ENCODE measurements at regions not wholly inside any gene's neighbourhood (a gene's known extent, or its start where the extent isn't known, plus 50 kb on each side); places are given as distances from the start of the nearest gene placed in this dataset.
"Not testable (repeated sequence)": the region's sequence is repeated elsewhere in the genome, so short reads cannot be mapped to it uniquely, and the experiment has no call there.

DNA sequence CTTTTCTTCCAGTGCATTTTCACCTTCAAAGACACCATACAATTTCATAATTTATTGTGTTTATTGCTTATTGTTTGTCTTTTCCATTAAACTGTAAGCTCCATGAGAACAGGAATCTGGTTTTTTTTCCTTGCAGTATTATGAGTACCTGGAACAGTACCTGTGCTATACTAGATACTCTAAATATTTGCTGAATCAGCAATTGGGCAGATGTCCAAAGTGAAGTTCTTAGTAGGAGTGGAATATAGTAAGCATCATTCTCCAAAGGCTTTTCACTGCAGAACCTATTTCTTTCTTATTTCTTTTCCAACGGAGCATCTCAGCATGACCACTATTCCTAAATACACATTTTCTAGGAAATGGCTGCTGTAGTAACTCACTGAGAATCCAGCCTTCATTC lies 269.0 kb upstream of the CCL2 start:
- DNase-seq: no peak

GRCh38 chr17:33986566-33986965 lies 268.5 kb upstream of the CCL2 start:
- no peak for DNase-seq

- DNase-seq: no peak
Measured at GRCh38 chr17:33987162-33987561, 267.9 kb upstream of the CCL2 start.

GRCh38 chr17:33989361-33990148 lies 265.5 kb upstream of the CCL2 start:
- no peak for DNase-seq

GRCh38 chr17:33990943-33991706 lies 264.0 kb upstream of the CCL2 start:
- DNase-seq: no peak

- DNase-seq: no peak
Measured at GRCh38 chr17:33992113-33992512, 263.0 kb upstream of the CCL2 start.

DNA sequence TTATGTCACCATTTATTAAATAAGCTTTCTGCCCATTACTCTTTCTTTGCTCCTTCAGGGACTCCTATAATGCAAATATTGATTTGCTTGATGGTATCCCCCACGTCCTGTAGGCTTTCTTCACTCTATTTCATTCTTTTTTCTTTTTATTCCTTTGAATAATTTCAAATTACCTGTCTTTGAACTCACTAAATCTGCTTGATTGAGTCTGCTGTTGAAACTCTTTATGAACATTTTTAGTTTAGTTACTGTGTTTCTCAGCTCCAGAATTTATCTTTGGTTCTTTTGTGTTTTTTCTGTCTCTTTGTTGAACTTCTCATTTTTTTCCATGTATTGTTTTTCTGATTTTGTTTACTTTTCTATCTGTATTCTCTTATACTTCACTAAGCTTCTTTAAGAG lies 254.4 kb upstream of the CCL2 start:
- DNase-seq: no peak

DNA sequence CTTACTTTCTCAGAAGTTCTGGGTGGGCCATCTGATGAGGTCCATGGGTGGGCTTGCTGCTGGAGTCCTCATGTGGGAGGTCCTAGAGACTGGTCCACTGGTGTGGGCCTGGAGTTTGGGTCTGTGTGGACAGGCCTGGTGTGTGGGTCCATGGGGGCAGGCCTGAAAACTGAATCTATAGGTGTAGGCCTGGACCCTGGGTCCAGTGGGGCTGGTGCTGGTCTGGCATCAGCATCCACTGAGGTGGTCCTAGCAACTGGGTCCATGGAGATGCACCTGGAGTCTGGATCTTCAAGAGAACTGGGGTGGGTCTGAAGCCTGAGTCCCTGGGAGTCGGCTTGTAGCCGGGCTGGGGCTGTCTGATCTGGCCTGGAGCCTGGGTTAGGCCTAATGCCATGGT lies 253.8 kb upstream of the CCL2 start:
- no peak for DNase-seq

DNA sequence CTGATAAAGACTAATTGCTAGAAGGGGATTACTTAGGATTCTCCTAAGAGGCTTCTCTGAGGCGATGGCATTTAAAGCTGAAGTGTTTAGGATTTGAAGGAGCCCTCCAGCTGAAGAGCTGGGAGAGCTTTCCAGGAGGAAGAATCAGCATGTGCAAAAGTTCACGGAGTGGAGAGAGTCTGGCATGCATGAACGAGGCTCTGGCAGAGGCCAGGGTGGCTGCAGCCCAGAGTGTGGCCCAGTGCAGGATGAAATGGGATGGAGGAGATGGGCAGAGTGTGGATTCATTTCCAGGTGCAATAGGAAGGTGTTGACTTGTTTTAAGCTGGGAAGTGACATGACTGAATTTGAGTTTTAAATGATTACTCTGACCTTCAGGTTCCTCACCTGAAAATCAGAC lies 249.0 kb upstream of the CCL2 start:
- no peak for DNase-seq

DNA sequence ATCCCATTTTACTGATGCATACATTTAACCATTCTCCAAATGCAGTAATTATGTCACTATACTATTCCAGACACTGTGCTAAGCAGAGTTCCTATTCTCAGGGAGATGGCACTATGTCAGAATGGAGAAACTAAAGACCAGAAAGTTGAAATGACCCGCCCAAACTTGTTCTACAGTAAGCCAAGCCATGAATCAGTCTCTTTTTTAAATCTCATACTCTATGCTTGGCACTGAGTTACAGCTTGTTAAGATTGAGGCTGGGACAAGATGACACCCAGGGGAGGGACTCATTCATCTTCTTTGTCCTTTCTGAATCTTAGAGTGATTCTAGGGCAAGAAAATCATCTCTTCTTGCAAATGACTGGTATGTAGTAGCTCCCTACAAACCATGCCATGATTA lies 247.0 kb upstream of the CCL2 start:
- DNase-seq: no peak

GRCh38 chr17:34009912-34010311 lies 245.2 kb upstream of the CCL2 start:
- no peak for DNase-seq

- DNase-seq: no peak
Measured at GRCh38 chr17:34010534-34010933, 244.6 kb upstream of the CCL2 start.

DNA sequence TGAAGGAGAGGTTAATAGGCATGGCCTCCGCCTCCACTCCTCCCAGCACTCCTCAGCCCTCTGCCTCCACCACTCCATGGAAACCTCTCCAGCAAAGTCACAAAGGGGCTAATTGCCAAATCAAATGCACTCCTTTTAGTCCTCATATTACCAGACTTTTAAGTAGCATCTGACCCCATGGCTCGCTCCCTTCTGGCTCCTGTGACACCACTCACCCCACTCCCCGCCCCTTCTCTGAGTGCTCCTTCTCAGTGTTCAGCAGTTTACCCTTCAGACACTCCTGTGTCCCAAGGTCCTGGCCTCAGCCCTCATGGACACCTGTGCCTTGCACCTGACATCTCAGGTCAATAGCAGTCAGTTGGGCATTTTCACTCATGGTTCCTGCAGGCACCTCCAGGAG lies 243.5 kb upstream of the CCL2 start:
- DNase-seq: no peak

- DNase-seq: no peak
Measured at GRCh38 chr17:34012709-34013375, 242.2 kb upstream of the CCL2 start.

GRCh38 chr17:34015253-34015652 lies 239.8 kb upstream of the CCL2 start:
- DNase-seq: no peak

- DNase-seq: no peak
Measured at GRCh38 chr17:34024386-34024785, 230.7 kb upstream of the CCL2 start.

- DNase-seq: no peak
Measured at GRCh38 chr17:34024806-34025551, 230.1 kb upstream of the CCL2 start.

- not testable (repeated sequence) for DNase-seq
Measured at GRCh38 chr17:34030601-34031000, 224.5 kb upstream of the CCL2 start.

GRCh38 chr17:34032305-34032704 lies 222.8 kb upstream of the CCL2 start:
- not testable (repeated sequence) for DNase-seq

GRCh38 chr17:34038786-34039185 lies 216.3 kb upstream of the CCL2 start:
- DNase-seq: not testable (repeated sequence)

DNA sequence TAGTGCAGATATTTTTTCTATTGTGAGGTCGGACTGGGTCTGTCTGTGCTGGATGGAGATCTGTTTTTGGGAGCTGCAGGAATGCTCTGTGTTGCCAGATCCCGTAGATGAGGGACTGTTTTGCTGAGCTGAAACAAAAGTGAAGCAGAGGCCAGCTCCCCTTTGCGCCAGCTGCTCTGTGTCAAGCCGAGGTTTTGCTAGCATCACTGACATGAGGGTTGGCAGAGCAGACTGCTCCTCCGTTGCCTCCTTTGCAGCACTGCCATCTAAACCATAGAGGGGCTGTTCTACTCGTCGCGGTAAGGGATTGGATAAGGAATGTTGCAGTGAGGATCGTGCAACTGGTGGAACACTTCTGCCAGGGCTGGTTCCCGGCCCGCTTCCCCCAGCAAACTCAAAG lies 215.9 kb upstream of the CCL2 start:
- not testable (repeated sequence) for DNase-seq

GRCh38 chr17:34039759-34040555 lies 215.1 kb upstream of the CCL2 start:
- DNase-seq: peak; percentile 10
